Osteoblast (primary cell): ENCODE measurements at regions not wholly inside any gene's neighbourhood (a gene's known extent, or its start where the extent isn't known, plus 50 kb on each side); places are given as distances from the start of the nearest gene placed in this dataset.
A peak's percentile ranks its signal among the peaks of the same experiment; 100 is the strongest.

ENCODE experiments used
- DNase-seq: peaks from one replicate; pipeline ENCODE4 v3.0.0; 2011; ENCODE audit warnings: low spot score, mixed read lengths; ENCODE audit not compliant: insufficient read length; ENCODE audit errors: missing footprints
- H2AFZ ChIP-seq: 2 replicates; pipeline ENCODE4 v1.6.0; 2011; ENCODE audit warnings: mild to moderate bottlenecking, low read length
- H3K27ac ChIP-seq: 2 replicates; pipeline ENCODE4 v1.5.1; 2011; ENCODE audit warnings: mild to moderate bottlenecking, low read depth, low read length, moderate library complexity
- H3K27me3 ChIP-seq: 2 replicates; pipeline ENCODE4 v1.6.0; 2012; ENCODE audit warnings: mild to moderate bottlenecking, control low read depth, inconsistent platforms, low read length, moderate library complexity; ENCODE audit not compliant: insufficient read depth
- H3K36me3 ChIP-seq: 2 replicates; pipeline ENCODE4 v1.5.1; 2011; ENCODE audit warnings: mild to moderate bottlenecking, low read length, control low read depth, moderate library complexity; ENCODE audit not compliant: insufficient read depth
- H3K4me1 ChIP-seq: 2 replicates; pipeline ENCODE4 v1.5.1; 2011; ENCODE audit warnings: mild to moderate bottlenecking, low read length, control low read depth, moderate library complexity; ENCODE audit not compliant: insufficient read depth
- H3K4me2 ChIP-seq: 2 replicates; pipeline ENCODE4 v1.6.0; 2011; ENCODE audit warnings: mild to moderate bottlenecking, low read length; ENCODE audit not compliant: insufficient read depth
- H3K4me3 ChIP-seq: fragments of 200-600 bp; sonication (generic); 3 replicates; pipeline ENCODE4 v1.5.1; 2012; ENCODE audit warnings: mild to moderate bottlenecking, low read length, inconsistent platforms; ENCODE audit not compliant: insufficient read depth
- H3K79me2 ChIP-seq: 2 replicates; pipeline ENCODE4 v1.6.0; 2012; ENCODE audit warnings: mild to moderate bottlenecking, low read length, control low read depth, inconsistent platforms; ENCODE audit not compliant: insufficient read depth
- H3K9me3 ChIP-seq: 2 replicates; pipeline ENCODE4 v1.5.1; 2011; ENCODE audit warnings: low read depth, low read length, control low read depth
- H4K20me1 ChIP-seq: 2 replicates; pipeline ENCODE4 v1.6.0; 2012; ENCODE audit warnings: mild to moderate bottlenecking, low read length, control low read depth; ENCODE audit not compliant: insufficient read depth
- TF ChIP-seq, protein P1 (sequence below): IDR thresholded peaks from 2 replicates; pipeline ENCODE4 v1.5.1; 2011; ENCODE audit warnings: mild to moderate bottlenecking, low read depth, low read length, moderate library complexity; ENCODE audit errors: extremely low read depth

DNA sequence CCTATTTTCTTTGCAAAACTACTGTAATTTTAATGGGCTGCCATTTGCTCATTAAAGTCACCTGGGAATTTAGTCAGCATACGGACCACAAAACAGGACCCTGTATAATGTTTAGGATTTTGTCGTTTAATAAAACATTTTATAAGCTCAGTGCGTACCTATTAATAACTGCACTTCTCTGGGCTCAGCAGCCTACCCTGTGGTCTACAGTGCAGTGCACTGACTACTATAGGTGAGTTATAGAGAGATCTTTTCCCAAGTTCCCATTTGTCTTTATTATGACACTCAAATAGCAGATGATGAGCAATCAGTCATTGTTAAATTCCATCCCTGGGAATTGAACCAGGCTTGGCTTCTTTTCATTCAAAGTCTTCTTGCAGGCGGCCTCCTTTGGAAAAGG, 433.4 kb upstream of the NFE2L3 start:
- no peak overlapping the region for H3K27ac ChIP-seq

DNA sequence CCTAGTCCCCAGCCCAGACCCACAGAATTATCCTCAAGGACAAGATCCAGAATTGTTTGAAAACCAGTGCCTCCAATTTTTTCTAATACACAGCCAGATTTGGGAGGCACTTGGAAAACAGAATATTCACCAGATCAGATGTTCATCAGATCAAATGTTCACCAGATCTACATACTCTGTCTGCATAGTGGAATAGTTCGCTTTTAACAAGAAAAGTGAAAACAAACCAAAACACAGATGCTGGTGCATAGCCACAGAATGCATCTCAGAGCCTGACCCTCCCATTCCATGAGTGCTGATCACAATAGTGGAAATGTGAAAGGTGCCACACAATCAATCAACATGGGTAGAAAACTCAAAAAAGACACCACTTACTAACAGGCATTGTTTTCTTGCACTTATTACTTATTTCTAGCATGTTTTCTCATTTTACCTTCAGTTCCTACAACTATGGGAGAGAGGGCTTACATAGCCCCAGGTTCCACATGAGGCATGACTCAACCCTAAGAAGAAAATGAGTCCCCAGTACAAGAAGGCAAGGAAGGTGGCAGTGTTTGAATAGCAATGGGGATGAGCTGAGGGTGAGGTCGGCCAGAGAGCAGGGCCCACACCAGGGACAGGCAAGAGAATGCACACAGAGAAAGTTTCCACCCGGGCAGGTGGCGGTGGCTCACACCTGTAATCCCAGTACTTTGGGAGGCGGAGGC, 432.7 kb upstream of the NFE2L3 start:
- no peaks in the 10 kb centered on the region for H3K36me3 ChIP-seq
- H3K4me3 ChIP-seq: no peak overlapping the region
- TF ChIP-seq, protein P1, sequence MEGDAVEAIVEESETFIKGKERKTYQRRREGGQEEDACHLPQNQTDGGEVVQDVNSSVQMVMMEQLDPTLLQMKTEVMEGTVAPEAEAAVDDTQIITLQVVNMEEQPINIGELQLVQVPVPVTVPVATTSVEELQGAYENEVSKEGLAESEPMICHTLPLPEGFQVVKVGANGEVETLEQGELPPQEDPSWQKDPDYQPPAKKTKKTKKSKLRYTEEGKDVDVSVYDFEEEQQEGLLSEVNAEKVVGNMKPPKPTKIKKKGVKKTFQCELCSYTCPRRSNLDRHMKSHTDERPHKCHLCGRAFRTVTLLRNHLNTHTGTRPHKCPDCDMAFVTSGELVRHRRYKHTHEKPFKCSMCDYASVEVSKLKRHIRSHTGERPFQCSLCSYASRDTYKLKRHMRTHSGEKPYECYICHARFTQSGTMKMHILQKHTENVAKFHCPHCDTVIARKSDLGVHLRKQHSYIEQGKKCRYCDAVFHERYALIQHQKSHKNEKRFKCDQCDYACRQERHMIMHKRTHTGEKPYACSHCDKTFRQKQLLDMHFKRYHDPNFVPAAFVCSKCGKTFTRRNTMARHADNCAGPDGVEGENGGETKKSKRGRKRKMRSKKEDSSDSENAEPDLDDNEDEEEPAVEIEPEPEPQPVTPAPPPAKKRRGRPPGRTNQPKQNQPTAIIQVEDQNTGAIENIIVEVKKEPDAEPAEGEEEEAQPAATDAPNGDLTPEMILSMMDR: no peak
- H3K79me2 ChIP-seq: no peaks in the 10 kb centered on the region
- no peaks in the 10 kb centered on the region for H4K20me1 ChIP-seq
- no peak overlapping the region for H2AFZ ChIP-seq
- no peaks in the 10 kb centered on the region for H3K4me1 ChIP-seq
- H3K27me3 ChIP-seq: no peaks in the 10 kb centered on the region
- H3K4me2 ChIP-seq: no peak overlapping the region
- no peak for DNase-seq
- no peak overlapping the region for H3K27ac ChIP-seq
- H3K9me3 ChIP-seq: no peaks in the 10 kb centered on the region

More for the DNA sequence above, 433.4 kb upstream of the NFE2L3 start:
- H3K27me3 ChIP-seq: no peaks in the 10 kb centered on the region
- H4K20me1 ChIP-seq: no peaks in the 10 kb centered on the region
- DNase-seq: no peak
- H3K4me3 ChIP-seq: no peak overlapping the region
- no peak overlapping the region for H2AFZ ChIP-seq
- H3K79me2 ChIP-seq: no peaks in the 10 kb centered on the region
- no peak overlapping the region for H3K4me2 ChIP-seq
- no peaks in the 10 kb centered on the region for H3K9me3 ChIP-seq
- TF ChIP-seq, protein P1: no peak
- no peaks in the 10 kb centered on the region for H3K4me1 ChIP-seq
- H3K36me3 ChIP-seq: no peaks in the 10 kb centered on the region

DNA sequence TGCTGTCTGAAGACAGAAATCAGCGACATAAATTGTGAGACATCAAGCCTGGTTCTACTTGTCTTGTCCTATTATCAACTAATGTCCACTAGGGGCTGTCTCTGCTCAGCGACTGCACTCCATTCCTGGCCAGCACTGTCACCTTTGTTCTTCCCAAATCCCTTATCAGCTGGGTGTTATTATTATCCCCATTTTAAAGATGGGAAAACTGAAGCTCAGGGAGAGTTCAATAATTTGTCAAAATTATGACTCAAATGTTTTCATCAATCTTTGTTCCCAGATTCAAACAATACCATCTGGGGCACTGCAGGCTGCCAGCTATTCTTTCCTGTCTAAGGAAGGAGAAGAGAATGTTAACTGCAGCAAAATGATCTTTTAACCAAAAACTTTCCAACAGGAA, 431.6 kb upstream of the NFE2L3 start:
- H3K4me2 ChIP-seq: no peak overlapping the region
- no peaks in the 10 kb centered on the region for H3K4me1 ChIP-seq
- H3K4me3 ChIP-seq: no peak overlapping the region
- no peak overlapping the region for H3K27ac ChIP-seq
- no peaks in the 10 kb centered on the region for H4K20me1 ChIP-seq
- H3K27me3 ChIP-seq: no peaks in the 10 kb centered on the region
- no peaks in the 10 kb centered on the region for H3K9me3 ChIP-seq
- DNase-seq: no peak
- TF ChIP-seq, protein P1: peak; percentile 45
- no peaks in the 10 kb centered on the region for H3K36me3 ChIP-seq
- H2AFZ ChIP-seq: no peak overlapping the region
- H3K79me2 ChIP-seq: no peaks in the 10 kb centered on the region

DNA sequence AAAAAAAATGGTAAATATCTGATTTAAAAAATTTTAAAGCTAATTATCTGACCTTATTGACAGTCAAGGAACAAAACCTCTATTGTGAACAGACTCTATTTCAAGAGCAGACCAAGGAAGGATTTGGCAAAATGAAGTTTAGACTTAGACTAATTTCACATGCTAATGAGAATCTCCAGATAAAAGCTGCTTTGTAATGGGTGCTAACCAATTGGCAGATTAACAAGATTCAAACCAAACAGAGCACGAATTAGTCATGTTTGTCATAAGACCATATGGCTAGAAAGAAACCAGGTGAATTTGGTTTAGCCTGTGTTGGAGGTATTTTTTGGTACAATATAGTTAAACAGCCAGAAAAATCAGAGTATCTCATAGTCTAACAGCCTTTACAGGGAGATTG, 429.1 kb upstream of the NFE2L3 start:
- no peaks in the 10 kb centered on the region for H3K9me3 ChIP-seq
- TF ChIP-seq, protein P1: no peak
- no peaks in the 10 kb centered on the region for H4K20me1 ChIP-seq
- H3K79me2 ChIP-seq: no peaks in the 10 kb centered on the region
- H3K4me1 ChIP-seq: no peaks in the 10 kb centered on the region
- no peak overlapping the region for H3K4me2 ChIP-seq
- DNase-seq: no peak
- no peaks in the 10 kb centered on the region for H3K27me3 ChIP-seq
- H2AFZ ChIP-seq: no peak overlapping the region
- H3K4me3 ChIP-seq: no peak overlapping the region
- no peak overlapping the region for H3K27ac ChIP-seq
- no peaks in the 10 kb centered on the region for H3K36me3 ChIP-seq
